SH-SY5Y (cell line): ENCODE measurements at regions not wholly inside any gene's neighbourhood (a gene's known extent, or its start where the extent isn't known, plus 50 kb on each side); places are given as distances from the start of the nearest gene placed in this dataset.

Source experiments
- GATA2 ChIP-seq: IDR thresholded peaks from 2 replicates; pipeline ENCODE4 v1.6.1; 2011; ENCODE audit warnings: mild to moderate bottlenecking, low read depth, low read length
- GATA3 ChIP-seq: IDR thresholded peaks from 2 replicates; pipeline ENCODE4 v1.6.1; 2011; ENCODE audit warnings: low read depth, mild to moderate bottlenecking, low read length, moderate library complexity

- TF ChIP-seq GATA2 (no peak), GATA3 (no peak)
Observed at GRCh38 chr11:79919350-79919749, 478.5 kb upstream of the TENM4 start.
